ENCODE measurements at regions not wholly inside any gene's neighbourhood (a gene's known extent, or its start where the extent isn't known, plus 50 kb on each side); places are given as distances from the start of the nearest gene placed in this dataset.

DNA sequence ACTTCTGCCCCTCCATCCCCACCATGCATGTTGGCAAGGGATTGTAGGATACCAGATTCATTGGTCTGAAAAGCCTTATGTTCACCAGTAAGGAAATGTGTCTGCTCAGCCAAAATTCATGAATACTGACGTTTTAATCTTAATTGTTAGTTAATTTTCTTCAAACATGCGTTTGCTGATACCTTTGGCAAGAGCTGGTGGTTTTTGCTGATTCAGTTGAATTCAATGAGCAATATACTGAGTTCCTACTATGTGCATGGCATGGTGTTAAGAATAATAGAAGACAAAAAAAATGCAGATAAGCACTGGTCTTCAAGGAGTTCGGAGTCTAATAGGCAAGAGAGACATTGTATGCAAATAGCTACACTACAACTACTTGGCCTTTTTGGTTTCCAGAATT, 811.6 kb downstream of the BCL11A start:
- TF ChIP-seq, protein P1, sequence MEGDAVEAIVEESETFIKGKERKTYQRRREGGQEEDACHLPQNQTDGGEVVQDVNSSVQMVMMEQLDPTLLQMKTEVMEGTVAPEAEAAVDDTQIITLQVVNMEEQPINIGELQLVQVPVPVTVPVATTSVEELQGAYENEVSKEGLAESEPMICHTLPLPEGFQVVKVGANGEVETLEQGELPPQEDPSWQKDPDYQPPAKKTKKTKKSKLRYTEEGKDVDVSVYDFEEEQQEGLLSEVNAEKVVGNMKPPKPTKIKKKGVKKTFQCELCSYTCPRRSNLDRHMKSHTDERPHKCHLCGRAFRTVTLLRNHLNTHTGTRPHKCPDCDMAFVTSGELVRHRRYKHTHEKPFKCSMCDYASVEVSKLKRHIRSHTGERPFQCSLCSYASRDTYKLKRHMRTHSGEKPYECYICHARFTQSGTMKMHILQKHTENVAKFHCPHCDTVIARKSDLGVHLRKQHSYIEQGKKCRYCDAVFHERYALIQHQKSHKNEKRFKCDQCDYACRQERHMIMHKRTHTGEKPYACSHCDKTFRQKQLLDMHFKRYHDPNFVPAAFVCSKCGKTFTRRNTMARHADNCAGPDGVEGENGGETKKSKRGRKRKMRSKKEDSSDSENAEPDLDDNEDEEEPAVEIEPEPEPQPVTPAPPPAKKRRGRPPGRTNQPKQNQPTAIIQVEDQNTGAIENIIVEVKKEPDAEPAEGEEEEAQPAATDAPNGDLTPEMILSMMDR (IDR thresholded peaks at IDR 0.05; ENCODE audit: low read length) = no peak
- TF ChIP-seq EZH2 (optimal IDR thresholded peaks at IDR 0.05; ENCODE audit: low read depth, low read length) (no peak), EZH2phosphoT487 (IDR thresholded peaks at IDR 0.05; ENCODE audit: low read length) (no peak)

Data from MM.1S (cell line).